Activated CD4-positive, alpha-beta T cell treated with anti-CD3 and anti-CD28 coated beads, Interleukin-10, Interleukin-2, amounts not matched to agents 100 ng/mL and 50 ng/mL, durations not matched to agents 16 hours and 8 hours (primary cell): ENCODE measurements at regions not wholly inside any gene's neighbourhood (a gene's known extent, or its start where the extent isn't known, plus 50 kb on each side); places are given as distances from the start of the nearest gene placed in this dataset.
"Not testable (repeated sequence)": the region's sequence is repeated elsewhere in the genome, so short reads cannot be mapped to it uniquely, and the experiment has no call there.

Experiments
- DNase-seq: peaks from one replicate; pipeline ENCODE4 v3.0.0-alpha.2; 2020

DNA sequence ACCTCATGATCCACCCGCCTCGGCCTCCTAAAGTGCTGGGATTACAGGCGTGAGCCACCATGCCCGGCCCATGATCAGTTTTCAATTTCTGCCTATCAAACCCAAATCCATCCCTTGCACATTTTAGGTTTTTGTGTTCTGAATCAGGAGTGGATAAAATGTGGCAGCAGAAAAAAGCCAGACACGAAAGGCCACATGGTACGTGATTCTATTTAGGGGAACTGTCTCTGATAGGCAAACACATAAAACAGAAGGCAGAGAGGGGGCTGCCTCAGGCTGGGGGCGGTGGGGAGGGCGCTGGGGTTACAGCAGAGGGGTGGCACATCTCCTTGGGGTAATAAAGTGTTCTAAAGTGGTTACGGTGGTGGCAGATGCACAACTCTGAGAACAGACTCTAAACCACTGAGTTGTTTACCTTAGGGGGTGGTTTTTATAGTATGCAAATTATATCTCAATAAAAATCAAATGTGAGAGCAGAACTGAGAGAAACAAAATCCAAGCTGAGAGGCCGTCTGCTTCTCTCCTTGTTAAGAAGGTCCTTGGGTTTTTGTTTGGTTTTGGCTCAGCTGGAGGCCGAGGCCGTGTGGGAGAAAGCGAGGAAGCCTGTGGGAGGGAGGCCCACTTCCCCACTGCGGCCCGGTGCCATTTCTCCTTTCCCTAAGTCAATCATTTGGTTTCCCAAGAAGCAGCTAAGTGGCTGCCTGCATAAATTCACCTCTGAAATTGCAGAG lies 78.0 kb downstream of the SOWAHC start:
- no peak for DNase-seq

DNA sequence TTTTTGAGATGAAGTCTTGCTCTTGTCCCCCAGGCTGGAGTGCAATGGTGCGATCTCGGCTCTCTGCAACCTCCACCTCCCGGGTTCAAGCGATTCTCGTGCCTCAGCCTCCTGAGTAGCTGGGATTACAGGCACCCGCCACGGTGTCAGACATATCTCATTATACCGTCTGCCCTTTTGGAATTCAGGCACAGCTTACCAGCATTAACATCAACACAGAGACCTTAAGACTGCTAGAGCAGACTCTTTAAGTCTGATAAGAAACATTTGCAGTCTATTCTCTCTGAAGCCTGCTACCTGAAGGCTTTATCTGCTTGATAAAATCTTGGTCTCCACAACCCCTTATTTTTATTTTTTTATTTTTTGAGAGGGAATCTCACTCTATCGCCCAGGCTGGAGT lies 78.7 kb downstream of the SOWAHC start:
- not testable (repeated sequence) for DNase-seq

DNA sequence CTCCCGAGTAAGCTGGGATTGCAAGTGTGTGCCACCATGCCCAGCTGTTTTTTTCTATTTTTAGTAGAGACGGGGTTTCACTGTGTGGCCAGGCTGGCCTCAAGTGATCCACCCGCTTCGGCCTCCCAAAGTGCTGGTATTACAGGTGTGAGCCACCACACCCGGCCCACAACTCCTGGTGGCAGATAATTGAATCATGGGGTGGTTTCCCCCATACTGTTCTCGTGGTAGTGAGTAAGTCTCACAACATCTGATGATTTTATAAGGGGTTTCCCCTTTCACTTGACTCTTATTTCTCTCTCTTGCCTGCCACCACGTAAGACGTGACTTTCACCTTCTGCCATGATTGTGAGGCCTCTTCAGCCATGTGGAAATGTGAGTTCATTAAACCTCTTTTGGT lies 79.1 kb downstream of the SOWAHC start:
- DNase-seq: peak; percentile 23

DNA sequence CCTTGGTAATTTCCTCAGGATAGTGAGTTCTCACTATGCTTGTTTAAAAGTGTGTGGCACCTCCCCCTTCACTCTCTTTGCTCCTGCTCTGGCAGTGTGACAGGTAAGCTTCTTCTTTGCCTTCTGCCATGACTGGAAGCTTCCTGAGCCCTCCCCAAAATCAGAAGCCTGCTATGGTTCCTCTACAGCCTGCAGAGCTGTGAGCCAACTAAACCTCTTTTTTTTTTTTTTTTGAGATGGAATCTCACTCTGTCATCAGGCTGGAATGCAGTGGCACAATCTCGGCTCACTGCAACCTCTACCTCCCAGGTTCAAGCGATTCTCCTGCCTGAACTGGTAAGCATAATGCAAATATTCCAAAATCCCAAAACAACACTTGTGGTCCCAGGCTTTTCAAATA lies 80.0 kb downstream of the SOWAHC start:
- no peak for DNase-seq

DNA sequence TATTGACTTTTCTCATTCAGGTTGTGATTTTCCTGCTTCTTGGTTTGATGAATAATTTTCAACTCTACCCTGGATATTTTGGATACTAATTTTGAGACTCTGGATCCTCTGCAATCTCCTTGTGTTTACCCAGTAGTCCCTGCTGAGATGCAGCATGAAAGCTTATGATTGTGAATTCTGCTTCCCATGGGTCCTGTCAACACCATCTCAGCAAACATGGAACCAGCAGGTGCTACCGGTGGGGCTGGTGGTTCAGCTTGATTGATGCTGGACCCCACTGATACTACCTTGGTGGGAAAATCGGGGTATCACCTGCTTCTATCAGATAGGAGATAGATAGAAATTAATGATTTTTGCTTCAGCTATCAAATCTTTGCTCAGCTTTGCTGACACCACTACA lies 81.1 kb downstream of the SOWAHC start:
- no peak for DNase-seq

DNA sequence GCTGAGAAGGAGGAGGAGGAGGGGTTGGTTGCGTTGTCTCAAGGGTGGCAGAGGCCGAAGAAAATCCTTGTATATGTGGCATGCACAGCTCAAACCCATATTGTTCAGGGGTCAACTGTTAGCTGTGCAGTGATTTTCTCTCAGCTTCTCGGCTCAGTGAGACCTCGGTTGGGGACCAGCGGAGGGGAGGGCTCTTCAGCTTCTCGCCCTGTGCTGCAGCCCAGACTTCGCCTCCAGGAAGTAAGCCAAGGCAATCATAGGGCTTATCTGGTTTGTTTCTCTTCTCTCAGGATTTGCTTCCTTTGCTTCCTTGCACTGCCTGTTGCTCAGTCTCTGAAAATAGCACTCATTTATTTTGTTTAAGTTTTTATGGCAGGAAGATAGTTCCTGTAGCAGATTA lies 85.5 kb downstream of the SOWAHC start:
- DNase-seq: no peak

DNA sequence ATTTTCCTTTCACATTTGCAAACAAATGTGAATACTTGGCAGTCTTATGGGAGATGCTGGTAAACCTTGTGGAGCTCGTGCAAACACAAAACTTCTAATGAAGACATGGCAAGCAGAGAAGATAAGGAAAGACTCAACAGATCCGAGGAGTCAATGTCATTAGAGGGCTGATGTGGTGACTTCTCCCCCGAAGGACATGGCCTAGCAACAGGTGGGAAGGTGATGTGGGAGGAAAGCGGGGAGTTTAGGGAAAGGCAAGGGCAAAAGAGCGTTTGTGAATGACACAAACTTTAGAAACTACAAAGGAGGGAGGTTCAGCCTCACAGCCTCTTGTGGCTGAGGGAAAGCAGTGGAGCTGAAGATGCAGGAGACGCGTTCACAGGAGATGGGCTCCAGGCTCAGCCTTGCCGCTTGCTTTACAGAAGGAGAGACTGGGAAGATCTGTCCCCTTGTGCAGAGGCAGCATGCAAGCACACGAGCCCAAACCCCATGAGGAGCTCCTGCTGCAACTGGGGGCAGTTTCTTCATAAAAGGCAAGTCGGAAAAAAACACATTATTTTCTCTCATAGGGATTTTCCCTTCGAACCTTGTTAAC lies 86.6 kb downstream of the SOWAHC start:
- no peak for DNase-seq

DNA sequence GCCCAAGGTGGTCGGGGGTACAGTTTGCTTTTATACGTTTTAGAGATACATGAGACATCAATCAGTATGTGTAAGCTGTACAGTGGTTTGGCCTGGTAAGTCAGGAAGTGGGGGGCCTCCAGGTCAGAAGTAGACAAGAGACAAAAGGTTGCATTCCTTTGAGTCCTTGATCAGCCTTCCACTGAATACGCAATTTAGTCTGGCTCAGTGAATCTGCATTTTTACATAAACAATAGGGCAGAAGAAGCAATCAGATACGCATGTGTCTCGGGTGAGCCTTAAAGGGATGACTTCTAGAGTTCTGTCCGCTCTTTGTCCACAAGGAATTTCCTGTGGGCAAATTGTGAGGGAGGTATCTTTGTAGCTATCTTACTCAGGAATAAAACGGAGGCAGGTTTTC lies 87.2 kb downstream of the SOWAHC start:
- DNase-seq: no peak

DNA sequence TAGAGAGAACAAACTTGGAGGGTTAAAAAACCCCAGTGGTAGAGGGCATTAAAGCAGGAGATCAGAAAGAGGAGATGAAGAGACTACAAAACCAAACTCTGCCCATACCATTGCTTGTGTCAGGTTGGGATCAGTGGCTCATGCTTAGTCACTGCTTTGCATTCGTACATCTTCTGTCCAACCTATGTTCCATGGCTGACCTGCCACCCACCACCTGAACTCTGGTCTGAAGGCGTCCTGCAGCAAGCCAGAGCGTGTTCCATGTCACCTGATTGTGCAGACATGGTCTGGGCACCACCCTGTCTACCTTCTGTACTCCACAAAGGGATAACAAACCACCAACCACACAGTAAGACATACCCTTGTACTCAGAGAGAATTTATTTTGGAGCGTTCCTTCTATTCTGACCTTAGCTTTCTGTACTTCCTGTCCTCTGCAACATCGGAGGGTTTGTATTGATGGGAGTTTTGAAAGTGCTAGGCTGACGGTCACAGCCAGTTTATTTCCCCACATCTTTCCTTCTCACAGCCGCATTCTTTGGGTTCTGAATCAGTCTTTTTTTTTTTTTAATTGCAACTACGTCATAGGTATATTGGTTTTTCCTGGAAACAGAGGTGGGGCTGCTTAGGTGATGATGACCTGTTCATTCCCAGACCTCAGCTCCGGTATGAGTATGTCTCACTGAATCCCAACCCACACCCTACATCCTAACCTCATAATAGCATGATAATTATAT lies 88.3 kb downstream of the SOWAHC start:
- peak; percentile 7 for DNase-seq

DNA sequence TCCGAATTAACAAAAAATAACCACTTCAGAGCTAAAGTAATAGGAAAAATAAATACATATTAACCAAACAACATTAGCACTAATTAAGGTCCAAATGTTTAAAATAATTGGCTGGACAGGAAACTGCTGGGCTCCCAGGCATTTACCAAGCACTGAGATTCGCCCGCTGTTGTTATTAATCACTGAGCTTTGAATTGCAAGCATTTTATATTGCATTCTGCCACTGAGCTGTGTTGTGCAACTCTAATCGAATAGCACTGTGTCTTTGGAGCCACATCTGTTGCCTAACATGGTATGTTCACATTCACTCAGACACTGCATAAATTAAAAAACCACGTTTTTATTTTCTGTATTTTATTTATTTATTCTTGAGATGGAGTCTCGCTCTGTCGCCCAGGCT lies 88.9 kb downstream of the SOWAHC start:
- DNase-seq: no peak

DNA sequence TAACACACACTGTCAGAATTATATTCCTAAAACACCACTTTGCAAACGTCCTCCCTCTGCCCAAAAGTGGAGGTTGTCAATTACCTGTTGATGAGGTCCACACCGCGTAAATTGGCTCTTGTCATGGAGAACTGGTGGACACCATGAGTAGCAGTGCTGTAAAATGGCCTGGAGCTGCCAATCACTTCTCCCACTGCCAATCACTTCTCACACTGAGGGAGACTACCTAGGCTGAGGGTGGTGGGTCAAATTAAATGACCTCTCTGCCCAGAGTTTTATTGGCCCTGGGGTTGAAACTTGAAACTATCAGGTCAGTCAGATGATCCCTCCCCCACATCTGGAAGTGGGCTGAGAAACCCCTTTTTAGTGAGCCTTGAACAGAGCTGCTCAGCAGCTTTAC lies 89.6 kb downstream of the SOWAHC start:
- DNase-seq: no peak

DNA sequence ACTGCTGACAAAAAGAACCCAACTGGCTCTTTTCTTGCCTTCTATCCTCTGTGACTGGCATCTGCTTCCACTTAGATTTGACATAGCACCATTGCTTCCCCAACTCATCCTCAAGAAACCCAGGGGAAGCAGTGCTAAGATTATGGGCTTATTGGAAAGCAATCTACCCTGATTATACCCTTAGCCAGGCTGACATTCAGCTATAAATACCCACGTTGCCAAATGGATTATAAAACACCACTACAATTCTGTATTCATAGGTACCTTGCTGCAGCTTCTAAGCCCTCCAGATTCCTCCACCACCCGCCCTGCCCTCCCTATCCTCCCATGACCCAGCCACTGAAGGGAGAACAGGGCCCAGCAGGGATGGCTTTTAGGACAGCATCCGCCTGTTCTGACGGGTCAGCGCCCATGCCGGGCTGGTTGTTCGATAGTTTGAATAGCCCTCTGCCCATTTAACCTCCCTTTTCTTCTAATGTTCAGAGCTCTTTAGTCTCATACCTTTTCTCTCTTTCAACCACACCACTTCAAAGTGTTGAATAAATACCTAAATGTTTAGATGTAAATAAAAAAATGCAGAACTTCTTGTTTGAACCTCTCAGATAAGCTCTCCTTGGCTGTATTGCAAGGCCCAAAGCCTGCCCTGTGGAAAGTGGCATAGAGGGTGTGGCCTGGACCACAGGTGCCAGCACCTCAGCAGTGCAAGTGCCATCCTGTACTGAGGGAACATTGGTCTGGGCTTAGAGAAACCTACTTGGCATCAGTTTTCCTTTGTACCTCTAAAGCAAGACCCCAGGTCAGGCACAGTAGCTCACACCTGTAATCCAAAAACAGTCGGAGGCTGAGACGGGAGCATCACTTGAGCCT lies 86.6 kb upstream of the RGPD5 start:
- DNase-seq: no peak

DNA sequence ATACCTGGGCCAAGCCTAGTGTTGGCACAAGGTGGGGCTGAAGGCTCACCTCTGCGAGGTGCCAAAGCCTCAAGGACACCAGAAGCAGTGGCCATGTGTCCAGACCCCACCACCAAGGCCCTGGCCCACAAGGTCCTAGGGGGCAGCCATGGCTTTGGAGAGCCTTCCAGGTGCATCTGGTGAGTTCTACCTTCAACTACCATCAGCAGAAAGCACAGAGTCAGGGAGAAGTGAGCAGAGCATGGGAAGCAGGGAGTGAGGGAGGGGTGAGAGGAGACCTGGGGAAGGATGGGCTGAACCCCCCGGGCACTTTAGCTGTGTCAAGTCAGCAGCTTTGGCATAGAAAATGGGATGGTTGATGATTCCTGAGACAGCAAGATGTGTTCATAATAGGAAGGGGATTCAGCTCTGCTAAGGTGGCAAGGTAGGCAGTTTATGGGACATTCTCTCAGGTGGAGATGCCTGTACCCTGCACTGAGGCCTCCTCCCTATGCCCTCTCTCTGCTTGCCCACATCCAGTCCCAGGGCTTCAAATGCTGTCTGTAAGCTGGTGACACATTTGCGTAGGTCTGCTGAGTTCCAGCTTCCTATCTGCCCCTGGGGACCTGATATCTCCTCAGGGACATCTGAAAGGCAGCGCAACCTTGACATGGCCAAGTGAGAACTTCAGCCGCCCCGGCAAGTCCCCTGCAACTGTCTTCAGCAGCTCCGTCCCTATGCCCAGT lies 83.4 kb upstream of the RGPD5 start:
- no peak for DNase-seq

DNA sequence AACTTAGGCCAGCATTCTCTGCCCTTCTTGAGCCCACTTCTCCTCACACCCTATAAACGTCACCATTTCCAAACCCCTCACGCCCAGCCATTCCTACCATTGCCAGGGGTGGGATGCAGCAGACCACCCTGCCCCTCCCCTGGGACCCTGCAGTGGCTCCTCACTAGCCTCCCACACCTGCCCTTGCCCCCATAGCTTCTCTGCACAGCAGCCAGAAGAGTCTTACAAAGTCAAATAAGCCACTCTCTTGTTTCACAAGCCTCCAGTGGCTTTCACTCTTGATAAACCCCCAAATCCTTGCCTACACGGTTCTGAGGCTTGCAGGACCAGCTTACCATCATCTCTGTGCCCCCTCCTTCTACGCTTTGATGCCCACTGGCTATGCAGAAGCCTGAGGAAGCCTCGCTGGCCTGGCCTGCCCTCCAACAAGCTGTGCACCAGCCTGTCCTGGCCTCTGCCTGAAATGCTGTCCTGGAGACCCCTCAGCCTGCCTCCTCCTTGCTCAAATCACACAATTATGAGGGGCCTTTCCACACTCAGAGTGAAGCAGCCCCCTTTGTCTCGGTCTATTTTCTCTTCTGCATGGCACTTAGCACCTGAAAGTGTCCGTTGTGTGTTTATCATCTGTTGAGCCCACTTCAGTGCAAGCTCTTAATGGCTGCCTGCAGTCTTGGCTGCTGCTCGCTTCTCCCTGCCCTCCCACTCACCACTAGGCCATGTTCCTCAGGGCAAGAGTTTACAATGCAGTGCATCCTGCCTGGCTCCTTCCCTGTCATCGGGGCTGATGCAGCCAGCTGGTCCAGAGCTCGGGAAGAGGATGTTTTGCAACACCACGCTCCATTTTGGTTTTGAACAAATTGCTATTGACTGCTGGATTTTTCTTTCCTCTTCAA lies 82.6 kb upstream of the RGPD5 start:
- no peak for DNase-seq

DNA sequence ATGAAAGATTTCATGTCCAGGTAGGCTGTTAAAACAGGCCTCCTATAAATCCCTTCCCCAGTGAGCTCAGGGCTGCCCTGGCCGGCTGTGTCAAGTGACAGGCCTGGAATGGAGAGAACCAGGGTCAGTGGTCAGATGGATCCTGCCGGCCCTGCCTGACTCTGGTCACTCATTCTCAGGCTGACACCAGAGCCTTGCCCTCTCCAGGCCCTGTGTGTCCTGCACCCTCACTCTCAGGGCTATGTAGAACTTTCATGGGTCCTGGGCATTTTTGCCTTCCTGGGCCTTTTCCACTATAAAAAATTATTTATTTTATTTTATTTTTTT lies 82.0 kb upstream of the RGPD5 start:
- DNase-seq: no peak

DNA sequence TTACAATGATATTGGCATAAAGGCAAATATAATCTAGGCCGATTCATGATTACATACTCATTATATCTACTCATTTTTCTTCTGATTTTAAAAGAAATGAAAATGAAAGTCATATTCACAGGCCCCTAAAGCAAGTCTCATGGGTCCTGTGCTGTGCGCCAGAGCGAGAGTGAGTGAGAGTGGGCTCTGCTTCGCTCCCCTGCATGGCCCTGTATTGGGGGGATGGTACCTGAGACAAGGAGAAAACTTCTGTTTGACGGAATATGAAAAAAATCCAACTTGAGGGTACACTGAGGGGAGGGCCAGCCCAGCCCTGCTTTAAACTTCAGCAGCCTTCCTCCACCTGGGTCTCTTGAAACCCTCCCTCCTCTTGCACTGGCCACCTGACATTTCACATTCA lies 81.4 kb upstream of the RGPD5 start:
- no peak for DNase-seq

DNA sequence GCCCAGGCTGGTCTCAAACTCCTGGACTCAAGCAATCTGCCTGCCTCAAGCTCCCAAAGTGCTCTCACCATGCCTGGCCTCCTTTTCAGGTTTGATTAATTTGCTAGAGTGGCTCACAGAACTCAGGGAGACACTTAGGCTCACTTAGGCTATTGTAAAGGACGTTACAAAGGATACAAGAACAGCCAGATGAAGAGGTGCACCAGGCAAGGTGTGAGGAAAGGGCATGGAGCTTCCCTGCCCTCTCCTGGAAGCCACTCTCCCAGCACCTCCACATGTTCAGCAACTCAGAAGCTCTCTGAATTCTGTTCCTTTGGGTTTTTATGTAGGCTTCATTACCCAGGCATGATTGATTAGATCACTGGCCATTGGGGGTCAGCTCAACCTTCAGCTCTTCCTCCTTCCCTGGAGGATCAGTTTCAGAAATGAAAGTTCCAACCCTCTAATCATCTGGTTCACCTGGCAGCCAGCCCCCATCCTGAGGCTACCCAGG lies 78.7 kb upstream of the RGPD5 start:
- DNase-seq: no peak

DNA sequence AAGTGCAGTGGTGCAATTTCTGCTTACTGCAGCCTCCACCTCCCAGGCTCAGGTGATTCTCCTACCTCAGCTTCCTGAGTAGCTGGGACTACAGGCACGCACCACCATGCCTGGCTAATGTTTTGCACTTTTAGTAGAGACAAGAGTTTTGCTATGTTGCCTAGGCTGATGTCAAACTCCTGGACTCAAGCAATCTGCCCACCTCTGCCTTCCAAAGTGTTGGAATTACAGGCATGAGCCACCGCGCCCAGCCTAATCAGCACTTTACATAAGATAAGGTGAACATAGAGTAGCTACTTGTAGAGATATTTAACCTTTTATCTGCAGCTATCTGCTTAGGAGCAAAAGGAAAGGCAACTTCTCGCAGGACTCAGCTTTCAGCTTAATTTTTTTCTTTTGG lies 77.5 kb upstream of the RGPD5 start:
- DNase-seq: not testable (repeated sequence)

DNA sequence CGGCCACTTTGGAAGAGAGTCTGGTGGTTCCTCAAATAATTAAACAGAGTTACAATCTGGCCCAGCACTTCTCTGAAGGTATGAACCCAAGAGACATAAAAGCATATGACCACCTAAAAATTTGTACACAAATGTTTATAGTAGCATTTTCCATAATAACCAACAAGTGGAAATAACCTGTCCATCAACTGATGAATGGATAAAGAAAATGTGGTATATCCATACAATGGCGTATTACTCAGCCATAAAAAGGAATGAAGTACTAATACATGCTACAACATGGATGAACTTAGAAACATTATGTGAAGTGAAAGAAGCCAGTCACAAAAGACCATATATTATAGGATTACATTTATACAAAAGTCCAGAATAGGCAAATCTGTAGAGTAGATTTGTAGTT lies 76.0 kb upstream of the RGPD5 start:
- DNase-seq: no peak

DNA sequence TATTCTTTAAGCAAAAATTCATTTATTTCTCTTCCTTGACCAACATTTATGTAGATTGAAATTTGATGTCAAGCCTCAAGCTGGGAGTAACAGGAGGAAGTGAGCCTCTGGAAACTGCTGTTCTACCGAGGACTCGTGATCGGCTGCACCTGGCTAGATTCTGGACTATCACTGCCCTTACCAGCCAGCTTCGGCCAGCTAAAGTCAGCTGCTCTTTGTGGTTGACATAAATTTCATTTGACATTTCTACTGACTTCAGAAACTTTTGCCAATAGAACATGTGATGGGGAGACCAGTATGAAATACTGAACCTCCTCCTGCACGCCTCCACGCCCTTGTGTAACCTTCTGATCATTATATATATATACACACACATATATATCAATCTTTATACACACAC lies 74.2 kb upstream of the RGPD5 start:
- no peak for DNase-seq

DNA sequence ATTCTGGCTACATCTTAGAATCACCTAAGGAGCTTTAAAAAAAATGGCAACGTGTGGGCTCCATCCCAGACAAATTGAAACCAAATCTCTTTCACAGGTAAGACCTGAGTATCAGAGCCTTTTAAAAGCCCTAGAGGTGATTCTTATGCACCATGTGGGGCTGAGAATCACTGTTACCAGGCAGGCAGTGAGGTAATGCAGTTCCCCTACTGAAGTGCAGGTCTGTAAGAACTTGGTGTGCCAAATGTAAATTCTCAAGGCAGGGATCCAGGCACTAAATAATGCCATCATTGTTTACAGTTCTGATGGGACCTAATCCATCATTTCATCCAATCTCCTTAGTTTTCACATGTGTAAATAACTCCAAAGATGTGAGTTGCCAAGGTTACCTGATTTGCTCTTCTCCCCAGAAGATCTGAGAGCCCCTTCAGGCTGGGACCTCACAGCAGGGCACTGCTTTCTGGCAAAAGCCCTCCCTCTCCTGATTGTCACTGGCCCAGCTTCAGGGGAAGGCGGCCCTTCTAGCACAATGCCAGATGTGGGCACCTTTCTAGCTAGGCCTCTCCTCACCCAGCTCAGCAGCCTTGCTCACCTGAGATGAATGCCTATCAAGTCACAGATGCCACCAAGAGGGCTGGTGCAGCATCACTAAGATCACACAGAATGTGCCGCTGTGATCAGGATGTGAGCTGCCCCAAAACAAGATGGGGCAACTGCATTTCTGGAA lies 73.6 kb upstream of the RGPD5 start:
- DNase-seq: no peak
